Common myeloid progenitor, CD34-positive (primary cell): ENCODE measurements at regions not wholly inside any gene's neighbourhood (a gene's known extent, or its start where the extent isn't known, plus 50 kb on each side); places are given as distances from the start of the nearest gene placed in this dataset.

ENCODE experiments used
- CTCF ChIA-PET: fragments of 350-600 bp; sonication (Branson Sonifier 250); formaldehyde crosslinking; loops from one replicate; lab custom pipeline; 2021; ENCODE audit warnings: antibody characterized with exemption; lab: Charles Lee
- POLR2A ChIA-PET: fragments of 350-600 bp; sonication (Branson Sonifier 250); formaldehyde crosslinking; loops from one replicate; lab custom pipeline; 2021; ENCODE audit warnings: antibody characterized with exemption; lab: Charles Lee
- DNase-seq, 3 donors: peaks; one replicate each; pipeline versions ENCODE4 v3.0.0 to v3.0.0-alpha.2; 2013
- H3K27ac ChIP-seq, 2 experiments: 1 replicate in 1 of 2; 2 replicates in 1 of 2; pipeline ENCODE4 v1.7.0; 2013; ENCODE audit warnings: inconsistent platforms in 2 of 2, low read length in 2 of 2, mild to moderate bottlenecking in 2 of 2, low read depth in 1 of 2, moderate library complexity in 1 of 2; ENCODE audit not compliant: severe bottlenecking in 2 of 2, insufficient read depth in 1 of 2, poor library complexity in 1 of 2
- H3K27me3 ChIP-seq, 5 experiments: replicated peaks in 2 of 5; 1 replicate in 3 of 5; 2 replicates in 2 of 5; pipeline versions ENCODE4 v1.6.1 to v1.7.0; 2013; ENCODE audit warnings: low read length in 4 of 5, mild to moderate bottlenecking in 2 of 5, moderate library complexity in 2 of 5, inconsistent platforms in 1 of 5; ENCODE audit not compliant: insufficient read depth in 5 of 5, control insufficient read depth in 4 of 5
- H3K36me3 ChIP-seq, 4 experiments: 1 replicate in 2 of 4; 2 replicates in 2 of 4; pipeline versions ENCODE4 v1.6.1 to v1.7.0; 2013; ENCODE audit warnings: low read length in 3 of 4, control low read depth in 1 of 4, mild to moderate bottlenecking in 1 of 4; ENCODE audit not compliant: control insufficient read depth in 4 of 4, insufficient read depth in 4 of 4
- H3K4me1 ChIP-seq, 4 experiments: 1 replicate in 3 of 4; 2 replicates in 1 of 4; pipeline versions ENCODE4 v1.6.1 to v1.7.1; 2013; ENCODE audit warnings: low read length in 3 of 4, mild to moderate bottlenecking in 3 of 4, control low read depth in 1 of 4, inconsistent platforms in 1 of 4, moderate library complexity in 1 of 4; ENCODE audit not compliant: control insufficient read depth in 4 of 4, insufficient read depth in 4 of 4; ENCODE audit errors: control extremely low read depth in 1 of 4
- H3K4me3 ChIP-seq, 7 experiments: 1 replicate in 4 of 7; 2 replicates in 3 of 7; pipeline versions ENCODE4 v1.5.1 to v1.7.0; 2013; ENCODE audit warnings: mild to moderate bottlenecking in 7 of 7, low read length in 6 of 7, moderate library complexity in 6 of 7, inconsistent platforms in 2 of 7, low read depth in 2 of 7, control low read depth in 1 of 7; ENCODE audit not compliant: insufficient read depth in 4 of 7, control insufficient read depth in 1 of 7; ENCODE audit errors: extremely low read depth in 1 of 7
- H3K9me3 ChIP-seq, 5 experiments: 1 replicate in 4 of 5; 2 replicates in 1 of 5; pipeline versions ENCODE4 v1.6.1 to v1.7.1; 2013; ENCODE audit warnings: low read length in 4 of 5, mild to moderate bottlenecking in 2 of 5, inconsistent platforms in 1 of 5, low read depth in 1 of 5, moderate library complexity in 1 of 5; ENCODE audit not compliant: control insufficient read depth in 4 of 5, insufficient read depth in 2 of 5; ENCODE audit errors: control extremely low read depth in 1 of 5
- WGBS: methylation state at CpG from one replicate; pipeline ENCODE4 v1.1.5; 2013; ENCODE audit not compliant: insufficient coverage; 5-methylcytosine and 5-hydroxymethylcytosine counted together

- ChIA-PET POLR2A (no interaction called here), CTCF (no interaction called here)
- no peaks in the 10 kb centered on the region for H3K4me1 ChIP-seq
Measured at GRCh38 chr14:94945615-94946014, 175.7 kb upstream of the GSC start.

GRCh38 chr14:94944636-94945258, 174.8 kb upstream of the GSC start:
- ChIA-PET CTCF (no interaction called here), POLR2A (no interaction called here)
- Histone ChIP-seq H3K9me3 (peaks cover 0 to 4% (median 0%) of the 10 kb centered on the region in 5 experiments), H3K27me3 (peaks cover 0 to 5% (median 0%) of the 10 kb centered on the region in 5 experiments), H3K27ac (no peak overlapping the region), H3K36me3 (no peaks in the 10 kb centered on the region), H3K4me1 (no peaks in the 10 kb centered on the region), H3K4me3 (no peak overlapping the region)
- DNase-seq: no peak
- WGBS: 98% methylated on average over 7 of the region's 7 CpGs

More at GRCh38 chr14:94945615-94946014, 175.7 kb upstream of the GSC start:
- peak in 1 of 3 donors; percentile 5 for DNase-seq
- Histone ChIP-seq H3K36me3 (no peaks in the 10 kb centered on the region), H3K27me3 (peaks cover 0 to 14% (median 0%) of the 10 kb centered on the region in 5 experiments), H3K27ac (no peak overlapping the region), H3K9me3 (peaks cover 0 to 4% (median 0%) of the 10 kb centered on the region in 5 experiments), H3K4me3 (no peak overlapping the region)
- WGBS: 76% methylated on average over 6 of the region's 8 CpGs

GRCh38 chr14:94942601-94943000, 172.7 kb upstream of the GSC start:
- no peak overlapping the region for H3K27ac ChIP-seq
- H3K4me3 ChIP-seq: no peak overlapping the region
- peaks cover 0 to under 1% (median 0%) of the 10 kb centered on the region in 5 experiments for H3K9me3 ChIP-seq
- no peaks in the 10 kb centered on the region for H3K27me3 ChIP-seq
- H3K4me1 ChIP-seq: no peaks in the 10 kb centered on the region
- no peak for DNase-seq
- POLR2A ChIA-PET: no interaction called here
- CTCF ChIA-PET: no interaction called here
- H3K36me3 ChIP-seq: no peaks in the 10 kb centered on the region
- 93% methylated on average over 3 of the region's 4 CpGs for WGBS

- ChIA-PET POLR2A (no interaction called here), CTCF (no interaction called here)
Measured at GRCh38 chr14:94941311-94941710, 171.4 kb upstream of the GSC start.

GRCh38 chr14:94940263-94940993, 170.5 kb upstream of the GSC start:
- no peaks in the 10 kb centered on the region for H3K36me3 ChIP-seq
- H3K27me3 ChIP-seq: peaks cover 0 to 4% (median 0%) of the 10 kb centered on the region in 5 experiments
- no peak overlapping the region for H3K27ac ChIP-seq
- no peaks in the 10 kb centered on the region for H3K9me3 ChIP-seq
- no peak for DNase-seq
- CTCF ChIA-PET: no interaction called here
- H3K4me1 ChIP-seq: no peaks in the 10 kb centered on the region
- H3K4me3 ChIP-seq: no peak overlapping the region
- 92% methylated on average over 6 of the region's 11 CpGs for WGBS
- POLR2A ChIA-PET: no interaction called here

More at GRCh38 chr14:94941311-94941710, 171.4 kb upstream of the GSC start:
- H3K27ac ChIP-seq: no peak overlapping the region
- H3K9me3 ChIP-seq: no peaks in the 10 kb centered on the region
- no peak overlapping the region for H3K4me3 ChIP-seq
- DNase-seq: no peak
- H3K27me3 ChIP-seq: no peaks in the 10 kb centered on the region
- WGBS: 80% methylated on average over 2 of the region's 5 CpGs
- H3K36me3 ChIP-seq: no peaks in the 10 kb centered on the region
- H3K4me1 ChIP-seq: no peaks in the 10 kb centered on the region

GRCh38 chr14:94938016-94938415, 168.1 kb upstream of the GSC start:
- H3K4me3 ChIP-seq: no peak overlapping the region
- H3K27me3 ChIP-seq: peaks cover 0 to 12% (median 3%) of the 10 kb centered on the region in 5 experiments
- H3K36me3 ChIP-seq: no peaks in the 10 kb centered on the region
- CTCF ChIA-PET: no interaction called here
- WGBS: 100% methylated on average over 1 of the region's 2 CpGs
- DNase-seq: no peak
- H3K4me1 ChIP-seq: no peaks in the 10 kb centered on the region
- POLR2A ChIA-PET: no interaction called here
- no peak overlapping the region for H3K27ac ChIP-seq
- no peaks in the 10 kb centered on the region for H3K9me3 ChIP-seq
